ENCODE measurements at regions not wholly inside any gene's neighbourhood (a gene's known extent, or its start where the extent isn't known, plus 50 kb on each side); places are given as distances from the start of the nearest gene placed in this dataset.

DNA sequence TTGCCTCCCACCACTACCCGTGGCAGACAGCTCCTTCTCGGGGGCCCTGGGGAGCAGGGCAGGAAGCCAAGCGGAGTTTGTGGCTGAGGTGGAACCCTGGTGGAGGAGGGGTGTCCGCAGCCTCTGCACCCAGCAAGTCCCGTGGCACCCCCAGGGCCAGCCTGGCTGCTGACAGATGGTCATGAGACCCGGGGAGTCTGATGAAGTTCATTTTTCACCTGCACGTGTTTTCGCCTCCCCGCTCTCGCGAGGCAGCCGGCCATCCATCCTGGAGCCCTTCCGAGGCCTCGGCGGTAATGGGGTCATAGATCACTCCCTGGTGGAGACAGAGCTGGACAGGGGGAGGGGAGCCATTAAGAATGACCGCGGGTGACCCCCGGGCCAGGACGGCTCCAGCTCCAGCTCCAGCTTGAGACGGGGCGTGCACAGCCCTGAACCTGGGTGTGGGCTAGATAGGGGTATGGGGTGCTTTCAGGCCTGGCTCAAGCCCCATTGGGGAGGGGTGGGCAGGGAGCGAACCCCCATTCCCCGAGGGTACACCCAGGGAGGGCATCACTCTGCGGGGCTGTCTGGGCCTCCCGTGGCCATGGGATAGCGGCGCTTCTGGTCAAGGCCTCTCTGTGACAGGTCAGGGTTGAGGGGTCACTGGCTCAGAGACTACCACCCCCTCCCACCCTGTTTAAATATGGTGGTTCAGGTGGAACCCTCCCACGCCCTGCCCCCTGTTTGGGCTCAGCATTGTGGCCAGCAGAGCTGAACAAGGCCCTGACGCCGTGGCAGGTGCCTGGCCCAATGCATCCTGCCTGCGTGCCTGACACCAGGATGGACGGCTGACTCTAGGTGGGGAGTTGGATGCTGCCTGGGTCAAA, 227.4 kb upstream of the GSE1 start (continued):
- TF ChIP-seq, protein P1, sequence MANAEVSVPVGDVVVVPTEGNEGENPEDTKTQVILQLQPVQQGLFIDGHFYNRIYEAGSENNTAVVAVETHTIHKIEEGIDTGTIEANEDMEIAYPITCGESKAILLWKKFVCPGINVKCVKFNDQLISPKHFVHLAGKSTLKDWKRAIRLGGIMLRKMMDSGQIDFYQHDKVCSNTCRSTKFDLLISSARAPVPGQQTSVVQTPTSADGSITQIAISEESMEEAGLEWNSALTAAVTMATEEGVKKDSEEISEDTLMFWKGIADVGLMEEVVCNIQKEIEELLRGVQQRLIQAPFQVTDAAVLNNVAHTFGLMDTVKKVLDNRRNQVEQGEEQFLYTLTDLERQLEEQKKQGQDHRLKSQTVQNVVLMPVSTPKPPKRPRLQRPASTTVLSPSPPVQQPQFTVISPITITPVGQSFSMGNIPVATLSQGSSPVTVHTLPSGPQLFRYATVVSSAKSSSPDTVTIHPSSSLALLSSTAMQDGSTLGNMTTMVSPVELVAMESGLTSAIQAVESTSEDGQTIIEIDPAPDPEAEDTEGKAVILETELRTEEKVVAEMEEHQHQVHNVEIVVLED (CRISPR knock-in tag; IDR thresholded peaks at IDR 0.05; ENCODE audit: borderline replicate concordance): no peak
- TF ChIP-seq RELA (CRISPR knock-in tag; IDR thresholded peaks at IDR 0.05) (0 out of 2 replicates have a peak, but pooled peaks have one; percentile 37), POLR2AphosphoS5 (IDR thresholded peaks at IDR 0.05; ENCODE audit: low read depth, low read length) (no peak), FOXA3 (CRISPR knock-in tag; IDR thresholded peaks at IDR 0.05) (0 out of 2 replicates have a peak, but pooled peaks have one; percentile 16), ZNF350 (CRISPR knock-in tag; IDR thresholded peaks at IDR 0.05; ENCODE audit: borderline replicate concordance, low read depth) (0 out of 2 replicates have a peak, but pooled peaks have one; percentile 18), ZNF367 (CRISPR knock-in tag; IDR thresholded peaks at IDR 0.05; ENCODE audit: borderline replicate concordance) (no peak), NCOA2 (CRISPR knock-in tag; IDR thresholded peaks at IDR 0.05) (0 out of 2 replicates have a peak, but pooled peaks have one; percentile 28), ZFP62 (CRISPR knock-in tag; IDR thresholded peaks at IDR 0.05) (no peak), KDM3A (CRISPR knock-in tag; IDR thresholded peaks at IDR 0.05; ENCODE audit: low read depth) (0 out of 2 replicates have a peak, but pooled peaks have one; percentile 56), SMARCE1 (IDR thresholded peaks at IDR 0.05; ENCODE audit: borderline replicate concordance) (no peak), KLF15 (CRISPR knock-in tag; IDR thresholded peaks at IDR 0.05; ENCODE audit: borderline replicate concordance) (no peak), ZNF329 (CRISPR knock-in tag; IDR thresholded peaks at IDR 0.05; ENCODE audit: low read depth) (no peak), STAT5B (CRISPR knock-in tag; IDR thresholded peaks at IDR 0.05) (no peak), HNRNPH1 (optimal IDR thresholded peaks at IDR 0.05; ENCODE audit: low read depth, low read length) (no peak), ZBTB20 (CRISPR knock-in tag; IDR thresholded peaks at IDR 0.05; ENCODE audit: borderline replicate concordance, low read depth) (no peak; the same call in 1 of the 2 replicates), MZF1 (CRISPR knock-in tag; IDR thresholded peaks at IDR 0.05; ENCODE audit: borderline replicate concordance) (no peak), KLF12 (CRISPR knock-in tag; IDR thresholded peaks at IDR 0.05; ENCODE audit: borderline replicate concordance) (no peak), HMGA1 (CRISPR knock-in tag; conservative IDR thresholded peaks at IDR 0.05) (no peak), SRSF9 (IDR thresholded peaks at IDR 0.05; ENCODE audit: borderline replicate concordance, insufficient read depth, low read depth, low read length, poor library complexity, severe bottlenecking) (no peak), CHCHD3 (CRISPR knock-in tag; IDR thresholded peaks at IDR 0.05) (no peak), ERF (CRISPR knock-in tag; IDR thresholded peaks at IDR 0.05) (peak; percentile 32; the same call in 1 of the 2 replicates)
- TF ChIP-seq, protein P2, sequence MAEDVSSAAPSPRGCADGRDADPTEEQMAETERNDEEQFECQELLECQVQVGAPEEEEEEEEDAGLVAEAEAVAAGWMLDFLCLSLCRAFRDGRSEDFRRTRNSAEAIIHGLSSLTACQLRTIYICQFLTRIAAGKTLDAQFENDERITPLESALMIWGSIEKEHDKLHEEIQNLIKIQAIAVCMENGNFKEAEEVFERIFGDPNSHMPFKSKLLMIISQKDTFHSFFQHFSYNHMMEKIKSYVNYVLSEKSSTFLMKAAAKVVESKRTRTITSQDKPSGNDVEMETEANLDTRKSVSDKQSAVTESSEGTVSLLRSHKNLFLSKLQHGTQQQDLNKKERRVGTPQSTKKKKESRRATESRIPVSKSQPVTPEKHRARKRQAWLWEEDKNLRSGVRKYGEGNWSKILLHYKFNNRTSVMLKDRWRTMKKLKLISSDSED (CRISPR knock-in tag; IDR thresholded peaks at IDR 0.05): no peak
- TF ChIP-seq, protein P3, sequence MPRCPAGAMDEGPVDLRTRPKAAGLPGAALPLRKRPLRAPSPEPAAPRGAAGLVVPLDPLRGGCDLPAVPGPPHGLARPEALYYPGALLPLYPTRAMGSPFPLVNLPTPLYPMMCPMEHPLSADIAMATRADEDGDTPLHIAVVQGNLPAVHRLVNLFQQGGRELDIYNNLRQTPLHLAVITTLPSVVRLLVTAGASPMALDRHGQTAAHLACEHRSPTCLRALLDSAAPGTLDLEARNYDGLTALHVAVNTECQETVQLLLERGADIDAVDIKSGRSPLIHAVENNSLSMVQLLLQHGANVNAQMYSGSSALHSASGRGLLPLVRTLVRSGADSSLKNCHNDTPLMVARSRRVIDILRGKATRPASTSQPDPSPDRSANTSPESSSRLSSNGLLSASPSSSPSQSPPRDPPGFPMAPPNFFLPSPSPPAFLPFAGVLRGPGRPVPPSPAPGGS (CRISPR knock-in tag; IDR thresholded peaks at IDR 0.05): no peak; the same call in 1 of the 2 replicates
- TF ChIP-seq, protein P4, sequence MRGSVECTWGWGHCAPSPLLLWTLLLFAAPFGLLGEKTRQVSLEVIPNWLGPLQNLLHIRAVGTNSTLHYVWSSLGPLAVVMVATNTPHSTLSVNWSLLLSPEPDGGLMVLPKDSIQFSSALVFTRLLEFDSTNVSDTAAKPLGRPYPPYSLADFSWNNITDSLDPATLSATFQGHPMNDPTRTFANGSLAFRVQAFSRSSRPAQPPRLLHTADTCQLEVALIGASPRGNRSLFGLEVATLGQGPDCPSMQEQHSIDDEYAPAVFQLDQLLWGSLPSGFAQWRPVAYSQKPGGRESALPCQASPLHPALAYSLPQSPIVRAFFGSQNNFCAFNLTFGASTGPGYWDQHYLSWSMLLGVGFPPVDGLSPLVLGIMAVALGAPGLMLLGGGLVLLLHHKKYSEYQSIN (CRISPR knock-in tag; IDR thresholded peaks at IDR 0.05; ENCODE audit: borderline replicate concordance): no peak
- TF ChIP-seq, protein P5, sequence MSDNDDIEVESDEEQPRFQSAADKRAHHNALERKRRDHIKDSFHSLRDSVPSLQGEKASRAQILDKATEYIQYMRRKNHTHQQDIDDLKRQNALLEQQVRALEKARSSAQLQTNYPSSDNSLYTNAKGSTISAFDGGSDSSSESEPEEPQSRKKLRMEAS (IDR thresholded peaks at IDR 0.05): peak; percentile 88
